ENCODE measurements at regions not wholly inside any gene's neighbourhood (a gene's known extent, or its start where the extent isn't known, plus 50 kb on each side); places are given as distances from the start of the nearest gene placed in this dataset.

DNA sequence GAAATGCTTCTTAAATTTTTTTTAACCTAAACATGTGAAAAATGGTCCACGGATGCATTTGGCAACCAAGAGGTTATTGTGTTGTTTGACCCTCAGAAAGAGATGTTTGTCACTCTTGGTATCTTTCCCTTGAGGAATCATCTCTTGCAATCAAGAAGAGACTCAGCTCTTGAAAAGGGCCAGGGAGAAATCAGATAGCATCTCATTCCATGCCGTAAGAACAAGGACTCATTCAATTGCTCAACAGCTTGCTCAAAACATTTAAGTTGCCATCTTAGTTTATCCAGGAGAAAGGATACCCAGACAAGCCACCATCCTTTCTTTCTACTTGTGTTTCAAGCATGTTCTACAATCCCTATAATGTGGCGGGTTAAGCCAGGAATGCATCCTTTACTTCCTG is 209.5 kb upstream of the LNX1 start:
- TF ChIP-seq, protein P1, sequence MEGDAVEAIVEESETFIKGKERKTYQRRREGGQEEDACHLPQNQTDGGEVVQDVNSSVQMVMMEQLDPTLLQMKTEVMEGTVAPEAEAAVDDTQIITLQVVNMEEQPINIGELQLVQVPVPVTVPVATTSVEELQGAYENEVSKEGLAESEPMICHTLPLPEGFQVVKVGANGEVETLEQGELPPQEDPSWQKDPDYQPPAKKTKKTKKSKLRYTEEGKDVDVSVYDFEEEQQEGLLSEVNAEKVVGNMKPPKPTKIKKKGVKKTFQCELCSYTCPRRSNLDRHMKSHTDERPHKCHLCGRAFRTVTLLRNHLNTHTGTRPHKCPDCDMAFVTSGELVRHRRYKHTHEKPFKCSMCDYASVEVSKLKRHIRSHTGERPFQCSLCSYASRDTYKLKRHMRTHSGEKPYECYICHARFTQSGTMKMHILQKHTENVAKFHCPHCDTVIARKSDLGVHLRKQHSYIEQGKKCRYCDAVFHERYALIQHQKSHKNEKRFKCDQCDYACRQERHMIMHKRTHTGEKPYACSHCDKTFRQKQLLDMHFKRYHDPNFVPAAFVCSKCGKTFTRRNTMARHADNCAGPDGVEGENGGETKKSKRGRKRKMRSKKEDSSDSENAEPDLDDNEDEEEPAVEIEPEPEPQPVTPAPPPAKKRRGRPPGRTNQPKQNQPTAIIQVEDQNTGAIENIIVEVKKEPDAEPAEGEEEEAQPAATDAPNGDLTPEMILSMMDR (IDR thresholded peaks at IDR 0.05; ENCODE audit: low read length), result no peak
- TF ChIP-seq EZH2phosphoT487 (IDR thresholded peaks at IDR 0.05; ENCODE audit: low read length), result no peak
- TF ChIP-seq EZH2 (optimal IDR thresholded peaks at IDR 0.05; ENCODE audit: low read depth, low read length), result no peak
